Stimulated activated CD4-positive, alpha-beta T cell treated with anti-CD3 and anti-CD28 coated beads, Interleukin-12 subunit alpha, Interleukin-12 subunit beta, amount 100 ng/mL, for 48 hours (primary cell): ENCODE measurements at regions not wholly inside any gene's neighbourhood (a gene's known extent, or its start where the extent isn't known, plus 50 kb on each side); places are given as distances from the start of the nearest gene placed in this dataset.
"Not testable (repeated sequence)": the region's sequence is repeated elsewhere in the genome, so short reads cannot be mapped to it uniquely, and the experiment has no call there.

Experiments used
- DNase-seq, 3 donors: peaks; one replicate each; pipeline ENCODE4 v3.0.0-alpha.2; 2020; ENCODE audit warnings: low read depth in 2 of 3, low spot score in 1 of 3

DNA sequence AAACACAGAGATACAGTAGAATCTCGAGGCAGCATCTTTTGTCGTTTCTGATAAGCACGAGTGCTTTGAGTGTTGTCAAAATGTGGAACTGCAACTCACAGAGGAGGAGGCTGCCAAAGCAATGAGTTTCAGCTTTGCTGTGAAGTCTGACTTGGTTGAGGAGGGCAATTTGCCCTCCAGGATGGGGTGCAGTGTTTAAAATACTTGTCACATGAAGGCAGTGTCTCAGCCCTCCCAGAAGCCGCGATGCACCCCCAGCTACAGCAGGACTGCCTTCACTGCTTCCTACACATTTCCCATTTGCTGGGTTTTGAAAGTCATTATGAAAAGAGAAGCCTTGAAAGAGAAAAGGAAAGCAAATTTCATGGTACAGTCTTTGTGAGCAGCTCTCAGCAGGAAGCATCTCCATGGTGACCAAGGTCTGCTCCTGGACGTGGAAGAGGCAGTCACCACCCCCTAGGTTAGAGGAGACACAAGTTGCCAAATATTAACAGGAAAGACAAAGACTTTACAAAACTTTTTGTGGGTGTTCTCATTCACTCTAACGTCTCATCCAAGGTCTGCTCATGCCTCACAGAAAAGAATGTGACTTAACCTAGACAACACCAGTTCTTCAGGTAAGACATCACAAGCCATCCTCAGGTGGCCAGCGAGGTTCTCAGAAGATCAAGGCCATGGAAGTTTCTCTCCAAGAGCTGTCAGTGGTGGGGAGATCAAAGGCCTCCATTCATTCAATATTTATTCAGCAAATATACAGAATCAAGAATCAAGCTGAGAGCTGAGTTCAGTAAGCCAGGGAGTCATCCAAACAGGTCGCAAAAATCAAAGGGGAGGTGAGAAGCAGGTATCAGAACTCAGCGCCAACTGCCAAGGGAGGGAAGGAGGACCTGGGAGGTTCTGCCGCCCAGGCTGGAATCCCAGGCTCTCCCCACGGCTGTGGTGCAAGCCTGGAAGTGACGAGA is 476.0 kb downstream of the EIPR1 start:
- DNase-seq = no peak

DNA sequence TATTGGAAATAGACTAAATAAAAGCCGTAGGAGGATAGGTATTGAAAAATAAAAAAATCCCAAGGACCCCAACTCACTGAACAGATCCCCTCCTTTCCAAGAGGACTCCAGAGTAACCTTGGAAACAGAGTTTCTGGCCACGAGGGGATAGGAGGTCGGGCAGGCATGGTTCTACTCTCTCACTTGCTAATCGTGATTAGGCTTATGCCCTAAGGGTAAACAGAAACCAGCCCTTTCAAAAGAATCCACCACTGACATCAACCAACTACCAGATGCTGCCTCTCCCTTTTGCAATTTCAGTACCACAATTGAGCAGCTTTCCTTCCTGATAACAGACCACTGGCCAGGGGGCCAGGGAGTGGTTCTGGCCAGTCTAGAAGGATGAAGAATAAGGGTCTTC is 477.8 kb downstream of the EIPR1 start:
- DNase-seq = no peak

DNA sequence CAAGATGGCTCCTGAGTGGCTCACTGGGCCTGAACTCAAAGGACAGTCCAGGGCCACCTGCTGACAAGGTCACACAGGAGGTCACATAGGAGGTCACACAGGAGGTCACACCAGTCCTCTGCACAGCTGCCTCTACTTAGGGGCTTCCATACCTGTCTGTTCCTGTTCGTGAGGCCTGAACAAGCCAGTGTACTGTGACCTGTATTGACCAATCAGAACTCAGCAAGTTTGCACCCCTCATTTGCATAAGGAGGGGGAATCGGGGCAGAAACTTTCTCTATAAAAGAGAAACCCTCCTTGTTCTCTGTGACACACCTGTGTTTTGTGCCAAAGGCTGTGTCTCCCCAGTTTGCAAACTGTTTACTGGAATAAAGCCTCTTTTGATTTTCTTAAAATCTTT is 478.9 kb downstream of the EIPR1 start:
- DNase-seq = no peak

DNA sequence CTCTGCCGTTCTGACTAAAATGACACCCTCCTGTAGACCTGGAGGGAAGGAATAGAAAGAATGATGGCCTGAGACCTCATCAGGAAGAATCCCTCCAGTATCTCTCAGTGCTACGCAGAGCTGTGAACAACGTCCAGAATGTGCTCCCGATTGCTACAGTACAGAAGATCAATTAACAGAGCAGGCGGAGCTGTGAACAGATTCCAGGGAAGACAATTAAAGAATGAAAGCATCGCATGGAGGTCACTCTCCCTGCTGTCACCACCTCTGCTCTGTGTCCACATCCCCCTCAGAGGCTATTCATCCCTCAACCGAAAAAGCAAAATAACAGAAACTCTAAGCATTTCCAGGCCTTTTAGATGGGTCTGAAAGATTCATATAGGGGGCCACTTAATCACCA is 481.0 kb downstream of the EIPR1 start:
- DNase-seq = no peak

DNA sequence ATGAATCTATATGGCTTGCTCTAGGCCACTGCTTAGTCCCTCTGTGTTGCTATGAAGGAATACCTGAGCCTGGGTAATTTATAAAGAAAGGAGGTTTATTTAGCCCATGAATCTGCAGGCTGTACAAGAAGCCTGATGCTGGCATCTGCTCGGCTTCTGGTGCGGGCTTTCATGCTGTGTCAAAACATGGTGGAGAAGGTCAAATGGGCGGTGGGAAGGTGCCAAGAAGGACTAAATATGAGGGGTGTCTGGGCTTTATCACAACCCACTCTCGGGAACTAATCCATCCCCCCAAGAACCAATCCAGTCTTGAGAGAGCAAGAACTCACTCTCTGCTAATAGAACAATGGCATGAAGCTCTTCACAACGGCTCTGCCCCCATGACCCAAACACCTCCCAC is 481.6 kb downstream of the EIPR1 start:
- no peak for DNase-seq

DNA sequence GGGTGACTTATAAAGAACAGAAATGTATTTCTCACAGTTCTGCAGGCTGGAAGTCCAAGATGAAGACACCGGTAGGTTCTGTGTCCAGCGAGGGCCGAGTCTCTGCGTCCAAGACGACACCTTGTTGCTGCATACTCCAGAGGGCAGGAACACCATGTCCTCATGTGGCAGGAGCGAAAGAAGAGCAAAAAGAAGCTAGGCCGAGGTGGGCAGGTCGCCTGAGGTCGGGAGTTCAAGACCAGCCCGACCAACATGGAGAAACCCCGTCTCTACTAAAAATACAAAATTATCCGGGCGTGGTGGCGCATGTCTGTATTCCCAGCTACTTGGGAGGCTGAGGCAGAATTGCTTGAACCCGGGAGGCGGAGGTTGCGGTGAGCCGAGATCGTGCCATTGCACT is 483.6 kb downstream of the EIPR1 start:
- DNase-seq = not testable (repeated sequence)

DNA sequence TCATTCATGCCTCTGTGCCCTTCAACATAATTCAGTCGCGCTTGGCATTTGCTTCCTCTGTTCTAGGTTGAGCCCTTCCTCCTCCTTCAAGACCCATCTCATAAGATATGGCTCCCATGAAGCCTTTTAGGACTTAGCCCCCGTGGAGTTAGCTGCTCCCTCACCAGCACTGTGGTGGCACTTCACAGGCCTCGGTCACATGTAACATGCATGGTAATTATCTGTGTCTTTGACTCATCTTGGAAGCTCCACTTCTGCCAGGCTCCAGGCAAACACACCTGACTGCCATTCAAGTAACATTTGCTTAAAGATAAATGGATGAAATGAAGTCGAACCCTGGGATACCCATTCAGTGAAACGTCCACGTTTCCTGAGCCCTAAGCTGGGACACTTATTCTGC is 484.7 kb downstream of the EIPR1 start:
- DNase-seq = no peak

DNA sequence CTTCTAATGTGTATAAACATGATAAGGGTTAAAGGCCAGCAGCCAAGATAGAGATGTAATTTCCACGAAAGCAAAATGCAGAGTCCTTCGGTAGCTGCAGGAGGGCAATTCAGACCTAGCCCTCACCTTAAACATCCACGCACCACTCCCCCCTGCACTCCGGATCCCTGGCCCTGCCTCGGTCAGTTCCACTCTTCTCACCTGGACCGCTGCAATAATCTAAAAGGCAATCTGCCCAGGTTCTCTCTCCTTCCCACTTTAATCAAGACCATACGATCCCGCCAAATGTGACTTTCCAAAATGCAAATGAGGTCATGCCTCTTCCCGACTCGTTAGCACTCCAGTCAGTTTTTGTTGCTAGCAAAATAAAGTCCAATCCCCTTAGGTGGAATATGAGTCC is 485.2 kb downstream of the EIPR1 start:
- no peak for DNase-seq

DNA sequence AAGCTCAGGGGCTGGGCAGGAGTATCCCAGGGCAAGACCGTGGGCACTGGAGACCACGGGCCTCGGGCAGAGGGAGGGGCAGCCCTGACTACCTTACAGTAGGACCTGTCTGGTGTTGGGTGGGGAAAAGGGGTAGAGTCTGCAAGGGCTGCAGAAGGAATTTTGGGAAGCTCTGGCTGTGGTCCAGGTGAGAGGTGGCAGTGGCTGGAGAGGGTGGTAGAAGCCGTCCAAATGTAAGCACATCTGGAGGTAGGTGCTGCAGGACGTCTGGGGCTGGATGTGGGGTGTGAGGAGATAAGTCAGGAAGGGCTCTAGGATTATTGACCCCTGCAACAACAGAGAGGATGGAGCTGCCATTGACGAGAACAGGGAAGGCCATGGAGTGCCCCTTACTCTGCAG is 486.7 kb downstream of the EIPR1 start:
- no peak for DNase-seq

DNA sequence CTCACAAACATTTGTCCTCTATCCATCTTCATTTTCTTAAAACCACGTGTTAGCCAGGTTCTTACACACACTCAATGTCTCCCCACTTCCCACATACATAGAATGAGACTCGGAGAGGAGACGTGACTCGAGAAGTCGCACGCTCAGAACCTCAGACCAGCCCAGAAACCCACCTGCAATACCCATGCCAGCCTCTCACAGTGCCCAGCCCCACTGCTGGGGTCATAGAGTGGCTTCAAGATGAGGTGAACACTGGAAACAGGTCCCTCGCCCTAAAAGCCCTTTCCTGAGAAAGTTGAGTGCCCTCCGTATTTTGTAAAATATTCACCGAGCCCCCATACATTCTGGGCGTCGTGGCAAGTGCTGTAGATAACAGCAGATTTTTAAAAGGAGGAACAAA is 487.4 kb downstream of the EIPR1 start:
- DNase-seq = no peak

DNA sequence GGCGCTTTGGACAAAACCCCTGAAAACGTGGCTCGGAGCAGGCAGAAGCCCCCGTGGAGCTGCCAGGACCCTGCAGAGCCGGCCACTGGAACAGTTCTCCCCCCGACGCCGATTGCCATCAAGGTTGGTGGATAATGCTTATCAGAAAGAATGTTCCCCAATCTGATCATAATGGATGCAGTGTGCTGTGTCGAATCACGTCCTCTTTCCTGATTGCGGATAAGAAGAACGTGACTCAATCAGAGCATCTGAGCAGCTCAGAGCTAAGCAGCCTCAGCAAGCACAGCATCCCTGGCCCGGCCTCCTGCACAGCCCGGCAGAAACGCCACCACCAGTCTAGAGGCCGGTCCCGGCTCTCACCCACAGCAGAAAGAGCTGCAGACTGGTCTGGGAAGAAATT is 488.0 kb downstream of the EIPR1 start:
- DNase-seq = no peak

DNA sequence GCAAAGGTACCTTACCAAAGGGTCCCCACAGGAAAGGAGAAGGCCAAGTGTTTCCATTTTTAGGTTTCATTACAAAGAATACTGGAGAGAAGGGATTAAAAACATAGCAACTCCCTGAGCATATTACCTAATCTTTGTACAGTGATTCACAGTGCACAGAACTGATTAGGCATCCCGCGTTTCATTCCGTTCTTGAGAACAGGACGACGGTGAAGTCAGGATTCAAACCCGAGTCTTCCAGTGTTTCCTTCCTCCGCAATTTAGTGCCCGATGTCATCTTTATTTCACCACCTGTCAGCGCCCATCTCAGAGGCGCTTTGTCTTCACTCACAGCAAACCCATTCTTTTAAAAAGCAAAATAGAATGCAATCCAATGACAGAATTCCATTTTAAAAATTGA is 488.5 kb downstream of the EIPR1 start:
- DNase-seq = no peak

DNA sequence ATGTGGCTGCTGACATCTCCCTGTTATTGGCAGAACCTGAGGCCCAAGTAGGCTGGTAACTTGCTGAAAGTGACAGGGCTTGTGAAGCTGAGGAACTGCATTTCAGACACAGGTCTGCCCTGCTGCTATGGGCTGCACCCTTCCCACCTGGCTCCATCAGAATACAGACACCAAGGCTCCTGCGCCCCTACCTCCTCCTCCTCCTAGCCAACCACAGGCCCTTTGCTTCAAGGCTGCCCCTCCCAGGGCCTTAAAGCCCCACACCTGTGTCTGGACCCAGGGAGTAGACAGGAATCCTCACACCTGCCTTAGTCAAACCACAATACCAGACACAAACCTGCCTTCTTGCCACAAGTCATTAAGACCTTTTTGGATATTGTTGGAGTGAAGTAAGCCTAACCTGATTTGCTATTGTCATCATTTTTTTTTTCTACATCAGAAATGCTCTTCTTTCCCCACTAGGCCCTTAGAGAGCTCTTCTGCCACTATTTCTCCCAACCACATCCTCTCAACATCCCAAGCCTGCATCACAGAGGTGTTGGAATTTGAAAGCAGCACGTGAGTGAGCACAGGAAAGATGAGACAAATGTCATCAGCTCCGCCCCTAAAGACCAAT is 489.7 kb downstream of the EIPR1 start:
- DNase-seq = no peak

DNA sequence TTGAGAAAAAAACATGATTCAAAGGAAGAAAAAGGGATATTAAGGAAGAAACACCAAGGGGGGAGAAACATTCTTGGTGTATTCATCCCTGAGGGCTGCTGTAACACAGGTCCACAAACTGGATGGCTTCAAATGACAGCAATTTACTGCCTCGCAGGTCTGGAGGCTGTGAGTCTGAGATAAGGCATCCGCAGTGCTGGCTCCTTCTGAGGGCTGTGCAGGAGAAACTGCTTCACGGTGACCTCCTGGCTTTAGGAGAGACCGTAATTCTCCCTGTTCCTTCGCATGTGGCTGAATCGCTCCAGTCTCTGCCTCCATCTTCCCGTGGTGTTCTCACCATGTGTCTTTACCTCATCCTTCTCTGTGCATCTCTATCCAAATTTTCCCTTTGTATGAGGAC is 490.7 kb downstream of the EIPR1 start:
- DNase-seq = no peak

DNA sequence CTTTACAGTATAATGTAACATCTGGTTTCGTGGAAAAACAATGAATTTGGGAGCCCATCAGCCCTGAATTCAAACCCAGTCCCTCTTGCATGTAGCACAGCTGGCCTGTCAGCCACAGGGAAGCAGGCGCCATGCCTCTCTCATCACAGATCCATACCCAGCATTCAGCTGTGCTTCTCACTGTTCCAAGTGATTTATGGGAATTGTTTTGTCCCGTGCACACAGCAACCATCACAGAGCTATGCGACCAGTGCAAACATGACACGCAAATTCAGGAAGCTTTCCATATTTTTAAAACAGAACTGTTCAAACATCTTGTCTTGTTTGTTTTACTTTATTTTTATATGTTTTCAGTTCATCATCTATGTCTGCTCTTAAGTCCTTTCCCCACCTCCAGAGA is 496.1 kb downstream of the EIPR1 start:
- DNase-seq = no peak

DNA sequence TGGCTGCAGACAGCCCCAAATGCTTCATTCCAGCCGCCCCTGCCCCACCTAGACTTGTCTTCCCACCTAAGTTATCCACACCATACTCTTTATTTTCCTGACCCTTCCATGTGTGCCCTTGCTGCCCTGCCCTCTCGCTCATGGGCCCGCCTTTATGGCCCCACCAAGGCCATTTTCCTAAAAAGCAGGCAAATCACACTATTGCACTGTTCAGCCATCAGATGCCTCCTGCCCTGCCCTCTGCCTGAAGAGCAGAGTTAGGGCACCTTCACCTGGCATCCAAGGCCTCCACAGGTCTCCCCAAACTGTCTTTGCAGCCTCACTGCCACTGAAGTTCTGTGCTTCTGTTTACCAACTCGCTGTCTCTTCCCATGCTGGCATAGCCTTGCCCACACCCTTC is 496.7 kb downstream of the EIPR1 start:
- DNase-seq = no peak

DNA sequence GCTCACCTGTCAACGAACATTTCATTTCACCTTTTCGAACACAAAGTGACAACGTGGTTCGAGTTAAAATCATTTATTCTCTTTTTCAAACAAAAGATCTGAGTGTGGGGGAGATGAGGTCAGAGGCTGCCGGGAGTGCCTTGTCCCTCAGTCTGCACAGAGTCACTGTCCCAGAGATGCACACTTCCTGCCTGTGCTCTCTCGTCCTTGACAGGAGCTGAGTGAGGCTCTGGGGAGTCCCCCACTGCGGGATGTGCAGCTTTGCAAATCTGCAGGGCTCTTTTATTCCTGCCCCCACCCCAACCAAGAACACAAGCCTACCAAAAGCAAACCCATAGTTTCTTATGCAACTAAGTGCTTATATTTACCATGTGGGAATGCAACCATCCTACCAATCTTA is 497.8 kb downstream of the EIPR1 start:
- no peak for DNase-seq

DNA sequence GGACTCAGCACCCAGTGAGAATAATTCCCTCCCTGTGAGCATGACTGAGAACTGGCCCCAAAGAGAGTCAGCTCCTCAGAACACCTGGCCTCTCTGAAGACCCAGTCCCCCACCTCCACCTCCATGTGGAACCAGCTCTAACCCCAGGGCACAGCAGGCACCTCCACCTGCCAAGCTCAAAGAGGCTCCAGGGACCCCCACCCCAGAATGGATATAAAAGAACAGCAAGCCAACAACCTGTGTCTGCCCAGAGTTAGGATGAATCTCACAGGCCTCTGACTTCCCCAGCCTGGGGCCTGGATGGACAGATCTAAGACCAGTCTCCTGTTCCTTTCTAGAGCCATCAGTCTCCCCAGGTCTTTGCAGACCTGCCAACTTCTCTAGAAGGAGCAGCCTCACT is 498.5 kb downstream of the EIPR1 start:
- no peak for DNase-seq

DNA sequence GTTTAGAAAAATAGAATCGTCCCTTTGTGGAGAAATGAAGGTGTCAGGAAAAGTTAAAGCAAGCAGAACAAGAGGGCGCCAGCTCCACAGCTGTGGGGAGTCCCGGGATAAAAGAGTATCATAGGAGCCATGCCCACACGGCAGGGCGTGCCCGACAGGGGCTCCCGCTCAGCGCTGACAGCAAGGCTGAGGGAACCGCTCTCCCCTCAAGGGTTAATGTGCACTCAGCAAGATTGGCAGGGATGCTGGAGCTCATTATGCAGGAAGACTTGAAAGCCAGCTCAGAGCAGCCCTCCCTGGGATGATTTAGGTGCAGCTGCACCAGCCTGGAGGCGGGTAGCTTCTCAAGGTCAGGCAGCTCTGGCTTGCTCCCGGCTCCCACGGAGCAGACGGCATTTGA is 500.2 kb downstream of the EIPR1 start:
- DNase-seq = no peak

DNA sequence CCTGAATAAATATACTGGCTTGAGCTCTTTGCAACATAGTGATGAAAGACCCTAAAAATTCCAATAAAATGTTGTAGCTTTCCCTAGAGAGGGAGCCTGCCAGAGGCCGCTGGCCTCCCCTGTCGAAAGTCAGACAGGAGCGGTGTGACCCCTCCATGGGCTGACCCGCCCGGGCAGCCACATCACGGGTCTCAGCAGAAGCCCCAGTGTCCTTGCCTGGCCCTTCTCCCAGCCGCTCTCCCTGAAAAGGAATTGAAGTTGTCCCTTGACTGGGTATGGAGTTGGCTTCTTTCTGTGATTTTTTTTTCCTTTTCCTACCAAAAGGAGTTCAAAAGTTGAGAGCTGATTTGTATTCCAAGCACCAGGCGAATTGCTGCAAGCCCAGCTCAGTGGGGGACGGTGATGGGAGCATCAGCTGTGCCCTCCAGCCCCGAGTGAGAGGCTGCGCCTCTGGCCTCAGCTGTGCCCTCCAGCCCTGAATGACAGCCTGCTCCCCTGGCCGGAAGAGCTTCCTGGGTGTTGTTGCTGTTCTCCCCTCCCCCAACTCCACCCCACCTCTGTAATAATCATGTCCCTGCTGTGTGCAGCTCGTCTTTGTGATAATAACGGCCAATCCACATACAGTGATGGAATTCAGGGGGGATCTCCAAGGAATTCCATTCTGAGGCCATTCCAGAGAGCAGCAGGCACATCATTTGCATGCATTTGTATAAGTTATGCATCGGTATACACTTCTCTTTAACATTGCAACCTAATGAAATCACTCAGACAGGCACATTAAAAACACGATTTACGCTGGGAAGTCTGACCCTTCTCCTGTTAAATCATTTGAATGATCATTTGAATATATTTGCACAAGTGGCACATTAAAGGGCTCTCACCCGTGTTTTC is 501.0 kb downstream of the EIPR1 start:
- DNase-seq = no peak

DNA sequence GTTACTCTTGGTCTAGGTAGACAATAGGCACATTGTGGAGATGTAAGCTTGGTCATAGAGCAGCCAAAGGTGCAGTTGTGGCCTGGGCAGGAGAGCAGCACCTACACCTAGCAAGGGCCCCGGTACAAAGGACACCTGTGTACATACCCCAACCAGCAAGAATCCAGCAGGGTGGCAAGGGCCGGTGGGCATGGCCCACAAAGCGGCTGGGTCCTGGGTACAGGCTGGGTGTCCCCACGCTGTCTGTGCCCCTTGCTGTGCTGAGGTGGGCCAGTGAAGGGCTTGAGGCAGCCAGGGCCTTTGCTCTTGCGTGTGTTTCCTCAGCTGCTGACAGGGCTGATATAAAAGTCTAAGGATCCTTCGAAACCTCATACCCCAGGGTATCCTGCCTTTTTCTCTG is 501.8 kb downstream of the EIPR1 start:
- DNase-seq = no peak

DNA sequence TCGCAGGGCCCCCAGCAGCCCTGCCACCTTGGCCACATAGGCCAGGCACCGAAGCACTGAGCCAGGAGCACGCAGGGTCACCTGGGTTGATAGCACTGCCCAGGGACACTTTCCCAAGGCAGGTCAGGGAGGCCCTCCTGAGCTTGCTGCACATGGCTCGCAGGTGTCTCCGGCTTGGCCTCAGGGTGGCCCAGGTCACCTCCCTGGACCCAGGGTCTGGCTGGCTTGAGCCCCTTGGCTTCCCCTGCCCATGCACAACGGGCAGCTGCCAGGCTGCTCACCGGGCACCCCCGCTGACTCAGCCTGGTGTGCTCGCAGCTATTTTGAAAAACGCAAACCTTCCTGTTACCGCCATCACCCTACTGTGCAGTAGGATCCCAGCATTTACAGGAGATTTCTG is 502.3 kb downstream of the EIPR1 start:
- no peak for DNase-seq
